GM18505 (cell line): ENCODE measurements at regions not wholly inside any gene's neighbourhood (a gene's known extent, or its start where the extent isn't known, plus 50 kb on each side); places are given as distances from the start of the nearest gene placed in this dataset.
"Not testable (repeated sequence)": the region's sequence is repeated elsewhere in the genome, so short reads cannot be mapped to it uniquely, and the experiment has no call there.

Experiments used
- ATAC-seq: cut with Tn5 transposase; IDR thresholded peaks from one replicate; pipeline ENCODE4 v1.9.1; 2021; ENCODE audit not compliant: unreplicated experiment
- POLR2A ChIP-seq: IDR thresholded peaks from 4 replicates; pipeline ENCODE4 v1.6.1; 2011; ENCODE audit warnings: borderline replicate concordance; ENCODE audit not compliant: insufficient read depth, insufficient read length; ENCODE audit errors: extremely low read depth

GRCh38 chr18:42334931-42335330, 379.9 kb downstream of the PIK3C3 start:
- no peak for ATAC-seq
- no peak for TF ChIP-seq POLR2A

DNA sequence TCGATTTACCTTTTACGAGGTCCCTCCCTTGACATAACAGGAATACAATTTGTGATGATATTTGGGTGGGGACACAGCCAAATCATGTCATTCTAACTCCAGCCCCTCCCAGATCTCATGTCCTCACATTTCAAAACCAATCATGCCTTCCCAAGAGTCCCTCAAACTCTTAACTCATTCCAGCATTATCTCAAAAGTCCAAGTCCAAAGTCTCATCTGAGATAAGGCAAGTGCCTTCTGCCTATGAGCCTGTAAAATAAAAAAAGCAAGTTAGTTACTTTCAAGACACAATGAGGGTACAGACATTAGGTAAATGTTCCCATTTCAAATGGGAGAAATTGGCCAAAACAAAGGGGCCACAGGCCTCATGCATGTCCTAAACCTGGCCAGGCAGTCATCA, 381.1 kb downstream of the PIK3C3 start:
- no peak for ATAC-seq
- no peak for TF ChIP-seq POLR2A

DNA sequence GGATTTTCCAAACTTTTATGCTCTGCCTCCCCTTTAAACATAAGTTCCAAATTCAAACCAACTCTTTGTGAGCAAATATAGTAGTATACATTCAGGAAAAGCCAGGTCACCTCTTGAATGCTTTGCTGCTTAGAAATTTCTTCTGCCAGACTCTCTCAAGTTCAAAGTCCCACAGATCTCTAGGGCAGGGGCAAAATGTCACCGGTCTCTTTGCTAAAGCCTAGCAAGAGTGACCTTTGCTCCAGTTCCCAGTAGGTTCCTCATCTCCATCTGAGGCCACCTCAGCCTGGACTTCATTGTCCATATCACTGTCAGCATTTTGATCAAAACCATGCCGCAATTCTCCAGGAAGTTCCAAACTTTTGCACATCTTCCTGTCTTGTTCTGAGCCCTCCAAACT, 382.3 kb downstream of the PIK3C3 start:
- ATAC-seq, result not testable (repeated sequence)

- no peak for TF ChIP-seq POLR2A
- no peak for ATAC-seq
Measured at GRCh38 chr18:42338683-42339082, 383.6 kb downstream of the PIK3C3 start.

DNA sequence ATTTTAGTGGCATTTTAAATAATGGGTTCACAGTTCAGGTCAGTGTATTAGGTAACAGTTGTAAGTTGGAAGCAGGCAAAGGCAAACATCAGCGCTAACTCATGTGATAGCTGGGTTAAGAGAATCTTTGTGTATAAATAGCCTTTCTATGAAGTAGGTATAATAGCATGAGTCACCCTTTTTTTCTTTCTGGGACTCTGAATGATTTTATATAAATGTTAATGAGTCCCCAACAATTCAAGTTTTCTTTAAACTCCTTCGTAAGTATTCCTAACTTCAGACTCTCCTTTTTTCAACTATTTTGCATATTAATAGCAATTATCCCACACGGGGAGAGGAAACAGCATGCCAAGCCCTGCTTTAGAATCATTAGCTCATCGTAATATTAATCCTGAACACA, 384.3 kb downstream of the PIK3C3 start:
- no peak for ATAC-seq
- no peak for TF ChIP-seq POLR2A

GRCh38 chr18:42340423-42341009, 385.5 kb downstream of the PIK3C3 start:
- ATAC-seq, result no peak
- no peak for TF ChIP-seq POLR2A

DNA sequence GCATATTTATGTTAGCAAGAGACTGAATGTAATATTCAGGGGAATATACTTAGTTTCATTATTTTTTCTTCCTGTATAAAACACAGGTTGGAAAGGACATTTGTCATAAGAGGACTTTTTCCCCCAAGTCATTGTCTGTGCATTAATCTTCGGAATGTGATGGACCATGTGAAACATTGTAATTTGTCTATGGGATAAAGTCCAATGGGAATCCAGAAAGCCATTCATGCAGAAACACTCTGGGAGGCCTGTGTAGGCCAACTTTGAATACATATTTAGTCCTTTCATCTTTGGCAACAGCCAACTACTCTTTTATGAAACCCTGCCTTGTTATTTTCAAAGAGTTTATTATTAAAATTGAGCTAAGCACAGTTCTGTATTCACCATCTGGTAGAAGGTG, 386.4 kb downstream of the PIK3C3 start:
- TF ChIP-seq POLR2A, result no peak
- no peak for ATAC-seq

GRCh38 chr18:42348722-42349121, 393.7 kb downstream of the PIK3C3 start:
- ATAC-seq, result no peak
- TF ChIP-seq POLR2A, result no peak

GRCh38 chr18:42351455-42351854, 396.4 kb downstream of the PIK3C3 start:
- ATAC-seq, result no peak
- TF ChIP-seq POLR2A, result no peak

DNA sequence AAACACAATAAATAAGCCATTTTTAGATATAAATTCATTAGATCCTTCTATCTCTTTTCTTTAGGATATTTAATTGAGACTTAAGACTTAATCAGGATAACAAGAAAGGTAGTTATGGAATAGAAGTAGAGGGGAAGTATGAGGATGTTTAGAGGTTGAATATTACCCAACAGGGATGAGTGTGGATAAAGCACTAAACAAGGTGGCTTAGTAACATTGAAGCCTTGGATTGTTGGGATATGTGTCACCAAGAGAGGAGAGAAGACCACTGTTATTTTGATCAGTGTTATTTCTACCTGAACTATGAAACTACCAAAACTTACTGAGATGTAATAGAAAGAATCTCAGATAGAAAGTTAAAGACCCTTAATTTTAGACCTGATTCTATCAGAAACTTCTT, 405.7 kb downstream of the PIK3C3 start:
- TF ChIP-seq POLR2A, result no peak
- no peak for ATAC-seq

DNA sequence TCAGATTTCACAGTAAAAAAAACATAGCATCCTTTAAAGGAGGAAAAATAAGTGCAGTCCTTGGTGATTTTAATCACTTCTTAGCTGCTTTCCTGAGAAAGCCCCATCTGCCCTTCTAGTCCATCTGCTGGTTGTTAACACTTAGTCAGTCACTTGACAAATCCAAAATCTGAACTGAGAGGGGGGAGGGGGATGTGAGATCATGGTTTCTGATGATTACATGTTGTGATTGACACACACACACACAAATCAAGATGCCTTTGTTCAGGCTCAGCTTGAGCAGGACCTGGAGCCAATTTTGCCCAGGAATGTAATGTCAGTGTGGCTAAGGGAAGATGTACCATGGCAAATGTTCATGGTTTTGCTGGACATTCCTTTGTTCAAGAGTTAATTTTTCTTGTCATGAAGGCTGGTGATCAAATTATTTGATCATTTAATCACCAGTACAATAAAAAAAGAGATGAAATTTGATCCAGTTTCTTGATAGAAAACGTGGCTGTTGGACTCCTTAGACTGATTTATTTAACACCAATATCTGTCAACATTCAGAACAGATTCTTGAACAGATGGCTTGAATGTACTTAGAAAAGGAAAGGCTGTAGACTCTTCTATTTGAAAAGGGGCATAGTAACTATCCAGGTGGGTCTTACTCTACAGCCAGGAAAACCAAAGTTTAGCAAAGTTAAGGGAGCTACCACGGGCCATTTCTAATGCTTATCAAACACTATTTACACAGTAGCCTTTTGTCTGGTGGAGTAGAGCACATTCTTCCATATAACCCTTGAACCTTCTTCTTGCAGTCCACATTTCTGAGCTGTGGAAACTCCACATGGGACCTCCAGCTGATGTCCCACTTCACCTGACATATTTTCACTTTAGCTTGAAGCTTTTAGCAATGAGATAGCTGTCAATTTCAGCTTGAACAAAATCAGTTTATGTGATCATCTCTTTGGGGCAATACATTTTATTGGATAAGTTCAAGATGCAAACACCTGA, 408.7 kb downstream of the PIK3C3 start:
- no peak for TF ChIP-seq POLR2A
- ATAC-seq, result no peak

GRCh38 chr18:42364766-42365165, 409.7 kb downstream of the PIK3C3 start:
- no peak for TF ChIP-seq POLR2A
- ATAC-seq, result no peak

- TF ChIP-seq POLR2A, result no peak
- no peak for ATAC-seq
Measured at GRCh38 chr18:42365591-42365990, 410.6 kb downstream of the PIK3C3 start.

DNA sequence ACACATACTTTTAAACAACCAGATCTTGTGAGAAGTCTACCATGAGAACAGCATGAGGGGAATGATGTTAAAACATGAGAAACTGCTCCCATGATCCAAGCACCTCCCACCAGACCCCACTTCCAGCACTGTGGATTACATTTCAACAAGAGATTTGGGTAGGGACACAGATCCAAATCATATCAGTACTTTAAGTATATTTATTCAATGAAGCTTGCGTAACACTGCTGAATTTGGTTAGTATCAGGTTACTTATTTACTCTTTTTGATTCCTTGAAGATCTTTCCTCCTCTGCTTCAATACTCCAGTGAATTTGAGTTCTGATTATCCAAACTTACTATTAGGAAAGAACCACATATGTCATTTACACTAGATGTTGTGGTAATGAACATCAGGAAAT, 418.6 kb downstream of the PIK3C3 start:
- no peak for TF ChIP-seq POLR2A
- no peak for ATAC-seq

GRCh38 chr18:42374961-42375360, 419.9 kb downstream of the PIK3C3 start:
- no peak for ATAC-seq
- no peak for TF ChIP-seq POLR2A

DNA sequence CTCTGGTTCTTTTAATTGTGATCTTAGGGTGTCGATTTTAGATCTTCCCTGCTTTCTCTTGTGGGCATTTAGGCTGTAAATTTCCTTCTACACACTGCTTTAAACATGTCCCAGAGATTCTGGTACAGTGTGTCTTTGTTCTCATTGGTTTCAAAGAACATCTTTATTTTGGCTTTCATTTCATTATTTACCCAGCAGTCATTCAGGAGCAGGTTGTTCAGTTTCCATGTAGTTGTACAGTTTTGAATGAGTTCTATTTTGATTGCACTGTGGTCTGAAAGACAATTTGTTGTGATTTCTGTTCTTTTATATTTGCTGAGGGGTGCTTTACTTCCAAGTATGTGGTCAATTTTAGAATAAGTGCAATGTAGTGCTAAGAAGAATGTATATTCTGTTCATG, 423.8 kb downstream of the PIK3C3 start:
- ATAC-seq, result not testable (repeated sequence)

DNA sequence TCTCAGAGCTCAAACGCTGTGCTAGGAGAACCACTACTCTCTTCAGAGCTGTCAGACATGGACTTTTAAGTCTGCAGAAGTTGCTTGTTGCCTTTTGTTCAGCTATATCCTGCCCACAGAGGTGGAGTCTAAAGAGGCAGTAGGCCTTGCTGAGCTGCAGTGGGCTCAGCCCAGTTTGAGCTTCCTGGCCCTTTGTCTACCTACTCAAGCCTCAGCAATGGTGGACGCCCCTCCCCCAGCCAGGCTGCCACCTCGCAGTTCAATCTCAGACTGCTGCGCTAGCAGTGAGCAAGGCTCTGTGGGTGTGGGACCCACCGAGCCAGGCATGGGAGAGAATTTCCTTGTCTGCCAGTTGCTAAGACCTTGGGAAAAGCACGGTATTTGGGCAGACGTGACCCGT, 426.2 kb downstream of the PIK3C3 start:
- not testable (repeated sequence) for ATAC-seq
